HG02870 (cell line): ENCODE measurements at regions not wholly inside any gene's neighbourhood (a gene's known extent, or its start where the extent isn't known, plus 50 kb on each side); places are given as distances from the start of the nearest gene placed in this dataset.
"Not testable (repeated sequence)": the region's sequence is repeated elsewhere in the genome, so short reads cannot be mapped to it uniquely, and the experiment has no call there.

Experiments
- ATAC-seq: cut with Tn5 transposase; IDR thresholded peaks from one replicate; pipeline ENCODE4 v1.9.1; 2021; ENCODE audit warnings: mild to moderate bottlenecking, moderate library complexity; ENCODE audit not compliant: unreplicated experiment

DNA sequence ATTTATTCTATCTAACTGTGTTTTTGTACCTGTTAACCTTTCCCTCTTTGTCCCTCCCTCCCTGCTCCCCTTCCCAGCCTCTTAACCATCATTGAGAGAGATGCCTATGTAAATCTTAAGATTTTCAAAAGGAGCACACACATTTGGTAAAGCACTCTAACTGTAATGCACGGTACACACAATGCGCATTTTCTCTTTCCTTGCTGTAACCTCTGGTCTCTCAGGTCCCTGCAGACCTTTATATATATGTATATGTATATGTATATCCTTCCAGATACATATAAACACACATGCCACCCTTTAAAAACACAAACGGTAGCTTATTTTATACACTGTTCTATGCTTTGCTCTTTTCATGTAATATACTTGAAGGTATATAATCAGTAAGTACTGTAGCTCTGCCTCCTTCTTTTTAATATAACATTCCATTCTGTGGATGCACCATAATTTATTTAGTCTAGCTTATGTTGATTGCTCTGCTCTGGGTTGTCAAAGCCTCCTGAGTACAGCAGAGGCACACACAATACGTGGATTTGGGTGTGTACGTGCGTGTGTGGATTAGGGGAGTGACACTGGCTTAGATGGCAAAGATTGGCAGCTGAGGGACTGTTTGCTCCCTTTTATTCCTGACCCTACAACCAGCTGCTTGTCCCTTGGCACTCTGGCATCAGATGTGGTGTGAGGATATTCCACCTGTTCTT, 118.4 kb upstream of the PTPN20 start:
- ATAC-seq, result not testable (repeated sequence)

DNA sequence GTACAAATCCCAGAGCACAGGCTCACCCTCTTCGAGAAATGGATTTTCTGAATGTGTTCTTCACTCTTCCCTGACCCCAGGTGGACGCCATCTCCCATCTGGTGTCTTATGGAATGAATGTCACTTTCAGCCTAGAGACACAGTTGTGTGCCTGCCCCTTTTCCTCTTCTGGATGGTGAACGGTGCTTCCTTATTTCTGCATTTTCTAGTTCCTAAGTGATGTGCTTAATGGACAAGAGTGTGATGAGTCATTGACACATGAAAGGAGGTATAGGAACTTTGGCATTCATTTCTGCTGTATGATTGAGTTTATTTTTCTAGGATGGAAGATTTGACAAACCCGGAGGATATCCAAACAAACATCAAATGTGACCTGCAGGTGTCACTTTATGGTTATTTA, 114.9 kb upstream of the PTPN20 start:
- ATAC-seq, result not testable (repeated sequence)

DNA sequence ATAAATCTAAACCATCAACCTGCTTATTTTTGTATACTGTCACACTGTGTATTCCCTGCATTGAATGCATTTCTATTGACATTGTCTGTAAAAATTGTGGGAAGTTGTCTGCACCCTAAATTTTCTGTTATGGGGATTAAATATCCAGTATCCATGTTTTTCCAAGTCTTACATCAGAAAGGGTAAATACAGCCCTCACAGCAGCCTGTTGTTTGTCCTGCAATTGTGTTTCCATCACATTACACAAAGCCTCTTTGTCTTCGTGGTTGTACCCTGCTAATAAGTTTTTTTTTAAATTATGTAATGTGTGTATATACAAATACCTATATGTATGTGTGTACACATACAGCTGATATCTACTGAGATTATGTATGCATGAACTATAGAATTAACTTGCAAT, 109.2 kb upstream of the PTPN20 start:
- not testable (repeated sequence) for ATAC-seq

DNA sequence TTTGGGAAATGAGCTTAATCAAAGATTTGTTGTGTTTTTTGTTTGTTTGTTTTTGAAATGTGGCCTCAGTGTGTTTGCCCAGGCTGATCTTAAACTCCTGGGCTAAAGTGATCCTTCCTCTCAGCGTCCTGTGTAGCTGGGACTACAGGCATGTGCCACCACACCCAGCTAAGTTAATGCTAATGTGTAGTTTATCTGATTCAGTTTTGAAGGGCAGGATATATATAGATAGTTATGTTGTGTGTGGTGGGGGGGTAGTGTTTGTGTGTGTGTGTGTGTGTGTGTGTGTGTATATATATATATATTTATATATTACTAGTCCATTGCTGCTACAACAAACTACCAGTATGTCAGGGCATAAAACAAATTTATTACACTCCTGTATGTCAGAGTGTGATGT, 108.1 kb upstream of the PTPN20 start:
- not testable (repeated sequence) for ATAC-seq

DNA sequence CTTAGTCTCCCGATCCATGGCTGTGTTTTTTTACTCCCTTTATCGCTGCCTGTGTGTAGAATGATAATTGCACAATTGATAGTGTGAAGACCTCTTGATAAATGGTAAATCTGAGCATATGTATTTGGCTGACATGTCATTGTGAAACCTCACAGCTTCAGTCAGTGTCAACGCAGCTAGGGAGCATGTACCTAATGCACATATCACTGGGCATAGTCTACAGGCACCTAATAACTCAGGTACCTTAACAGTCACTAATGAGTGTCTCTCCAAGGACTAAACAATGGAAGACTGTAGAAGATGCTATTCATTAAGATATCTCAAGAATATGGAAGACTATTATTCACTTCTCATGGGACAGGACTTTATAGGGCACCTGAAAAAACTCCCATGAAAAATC, 101.0 kb upstream of the PTPN20 start:
- ATAC-seq, result not testable (repeated sequence)

DNA sequence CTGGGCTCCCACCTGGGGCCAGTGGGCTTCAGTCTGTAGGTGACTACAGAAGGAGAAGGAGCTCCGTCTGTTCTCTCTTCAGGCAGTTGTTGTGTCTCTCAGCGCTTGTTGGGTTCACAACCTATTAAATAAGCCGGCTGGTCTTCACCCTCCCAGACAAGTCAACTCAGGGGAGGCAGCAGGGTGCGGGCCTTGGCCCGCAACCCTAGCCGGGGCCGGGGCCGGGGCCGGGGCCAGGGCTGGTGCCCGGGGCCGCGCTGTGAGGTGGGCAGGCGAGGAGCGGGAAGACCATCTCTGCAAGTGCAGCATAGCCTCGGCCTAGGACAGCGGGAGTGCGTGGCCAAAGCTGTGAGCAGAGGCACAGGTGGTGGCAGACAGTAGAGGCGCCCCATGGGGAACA, 95.1 kb upstream of the PTPN20 start:
- ATAC-seq, result not testable (repeated sequence)

DNA sequence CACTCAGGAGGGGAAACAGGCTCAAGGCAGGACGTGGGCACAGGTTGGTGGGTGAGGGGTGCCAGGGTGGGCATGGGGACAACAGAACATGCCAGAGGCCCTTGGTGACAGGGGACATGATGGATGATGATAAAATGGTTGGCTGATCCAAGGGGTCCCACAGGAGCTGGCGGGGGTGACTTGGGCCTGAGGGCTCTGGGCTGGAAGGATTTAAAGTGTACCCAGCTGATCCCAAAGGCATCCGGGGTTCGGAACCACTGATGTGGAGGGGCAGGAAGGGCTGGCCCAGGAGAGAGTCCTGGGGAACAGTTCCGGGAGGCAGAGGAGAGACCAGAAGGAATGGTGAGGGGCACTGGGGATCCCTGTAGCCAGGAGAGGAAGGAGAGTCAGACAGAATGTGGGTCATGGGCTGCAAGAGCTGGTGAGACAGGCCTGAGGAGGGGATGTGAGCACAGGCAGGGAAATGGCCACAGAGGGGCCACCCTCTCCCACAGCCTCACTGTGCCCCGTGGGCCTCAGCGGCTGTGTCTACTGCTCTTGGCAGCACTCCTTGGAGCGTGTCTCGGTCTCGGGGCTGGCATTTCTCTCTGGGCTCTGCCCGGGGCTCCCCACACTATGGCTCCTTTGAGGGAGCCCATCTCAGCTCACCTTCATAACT, 70.7 kb upstream of the PTPN20 start:
- ATAC-seq, result not testable (repeated sequence)

DNA sequence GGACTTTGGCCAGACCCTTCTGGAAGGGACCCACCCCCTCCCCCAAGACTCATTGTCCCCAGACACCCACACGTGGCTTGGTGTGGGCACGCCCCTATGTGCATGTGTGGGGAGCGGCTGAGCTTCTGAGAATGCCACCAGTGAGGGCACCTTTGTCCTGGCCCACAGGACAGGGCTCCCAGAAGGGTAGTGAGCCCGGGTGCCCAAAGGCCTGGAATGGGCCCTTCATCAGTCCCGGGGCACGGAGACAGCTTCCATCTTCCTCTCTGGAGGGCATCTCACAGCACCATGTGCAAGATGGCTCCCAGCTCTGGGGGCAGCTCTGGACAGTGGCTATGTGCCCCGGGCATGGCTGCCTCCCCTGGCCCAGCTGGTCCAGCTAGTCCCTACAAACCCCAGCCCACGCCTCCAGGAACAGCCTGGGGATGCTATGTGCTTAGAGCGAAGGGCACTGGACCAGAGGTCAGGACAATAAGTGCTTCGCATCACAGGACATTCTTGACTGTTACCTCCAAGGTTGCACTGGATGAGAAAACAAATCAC, 70.1 kb upstream of the PTPN20 start:
- not testable (repeated sequence) for ATAC-seq

DNA sequence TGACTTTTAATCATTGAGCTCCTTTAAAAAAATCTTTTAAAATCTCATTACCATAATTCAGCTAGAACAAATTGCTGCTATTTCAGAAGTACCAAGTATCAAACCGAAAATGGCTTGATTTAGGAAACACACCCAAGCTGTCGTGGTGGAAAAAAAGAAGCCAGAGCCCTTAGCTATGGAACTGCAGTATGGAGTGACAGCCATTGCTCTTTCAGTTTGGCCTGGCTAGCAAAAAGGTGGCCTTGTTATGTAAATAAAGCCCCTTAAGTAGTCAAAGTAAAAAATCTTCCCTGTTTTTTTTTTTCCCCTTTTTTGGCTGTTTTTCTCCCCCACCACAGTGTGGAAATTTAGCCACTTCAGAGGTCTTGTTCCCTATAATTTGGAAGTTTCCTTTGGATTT, 66.0 kb upstream of the PTPN20 start:
- not testable (repeated sequence) for ATAC-seq

DNA sequence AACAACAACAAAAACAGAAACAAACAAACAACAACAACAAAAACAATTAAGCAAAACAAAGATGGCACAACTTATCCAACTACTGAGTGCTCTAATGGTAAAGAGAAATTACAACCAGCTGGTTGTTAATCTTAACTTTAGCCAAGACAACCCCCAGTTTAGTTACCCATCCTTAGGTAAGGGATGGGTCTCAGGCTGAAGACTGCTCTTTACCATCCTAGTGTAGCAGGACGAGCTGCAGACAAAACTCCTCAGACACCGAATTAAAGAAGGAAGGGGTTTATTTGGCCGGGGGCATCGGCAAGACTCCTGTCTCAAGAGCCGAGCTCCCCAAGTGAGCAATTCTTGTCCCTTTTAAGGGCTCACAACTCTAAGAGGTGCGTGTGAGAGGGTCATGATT, 65.6 kb upstream of the PTPN20 start:
- ATAC-seq, result not testable (repeated sequence)

DNA sequence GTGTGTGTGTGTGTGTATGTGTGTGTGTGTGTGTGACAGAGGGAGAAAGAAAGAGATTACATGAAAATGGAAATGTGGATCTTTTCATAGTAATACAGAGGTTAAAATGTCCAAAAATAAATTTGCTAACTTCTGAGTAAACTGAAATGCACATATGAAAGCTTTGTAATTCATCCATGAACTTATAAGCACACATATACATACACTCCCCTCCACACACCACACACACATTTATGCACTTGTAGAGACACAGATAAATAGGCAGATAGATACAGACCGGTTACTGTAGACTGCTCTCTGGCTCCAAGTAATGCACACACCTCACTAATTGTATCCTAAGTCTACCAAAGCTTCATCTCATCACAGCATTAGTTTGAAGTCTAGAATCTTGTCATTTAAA, 50.5 kb upstream of the PTPN20 start:
- ATAC-seq, result not testable (repeated sequence)
